ENCODE measurements at regions not wholly inside any gene's neighbourhood (a gene's known extent, or its start where the extent isn't known, plus 50 kb on each side); places are given as distances from the start of the nearest gene placed in this dataset.

- no peak overlapping the region for H3K27ac Mint-ChIP-seq
- DNase-seq (no peak), ATAC-seq (replicated peaks) (no peak)
- no peaks in the 10 kb centered on the region for H3K36me3 Mint-ChIP-seq
- no peaks in the 10 kb centered on the region for H3K9me3 Mint-ChIP-seq
- no peaks in the 10 kb centered on the region for H3K4me1 Mint-ChIP-seq
- H3K27me3 Mint-ChIP-seq, result peaks cover 3 to 5% of the 10 kb centered on the region in 2 donors
- H3K4me3 Mint-ChIP-seq, result no peak overlapping the region
Observed at GRCh38 chr20:52622081-52622480, 350.1 kb upstream of the TSHZ2 start.

- Mint-ChIP-seq H3K4me1 (no peaks in the 10 kb centered on the region), H3K27me3 (peaks cover 4 to 10% of the 10 kb centered on the region in 2 donors), H3K36me3 (no peaks in the 10 kb centered on the region), H3K27ac (no peak overlapping the region), H3K4me3 (no peak overlapping the region), H3K9me3 (no peaks in the 10 kb centered on the region)
- DNase-seq, result no peak
- no peak for ATAC-seq (replicated peaks)
Observed at GRCh38 chr20:52621401-52621800, 350.8 kb upstream of the TSHZ2 start.

- DNase-seq, result no peak
- Mint-ChIP-seq H3K9me3 (no peaks in the 10 kb centered on the region), H3K4me3 (no peak overlapping the region), H3K36me3 (no peaks in the 10 kb centered on the region), H3K4me1 (no peaks in the 10 kb centered on the region), H3K27ac (no peak overlapping the region), H3K27me3 (peaks cover 13 to 16% of the 10 kb centered on the region in 2 donors)
- no peak for ATAC-seq (replicated peaks)
Observed at GRCh38 chr20:52619671-52620070, 352.5 kb upstream of the TSHZ2 start.

- no peak overlapping the region for H3K4me3 Mint-ChIP-seq
- no peaks in the 10 kb centered on the region for H3K4me1 Mint-ChIP-seq
- no peak for ATAC-seq (replicated peaks)
- no peaks in the 10 kb centered on the region for H3K36me3 Mint-ChIP-seq
- no peaks in the 10 kb centered on the region for H3K9me3 Mint-ChIP-seq
- no peak for DNase-seq
- H3K27ac Mint-ChIP-seq, result no peak overlapping the region
- H3K27me3 Mint-ChIP-seq, result peaks cover 13 to 16% of the 10 kb centered on the region in 2 donors
Observed at GRCh38 chr20:52619101-52619500, 353.1 kb upstream of the TSHZ2 start.

- no peak overlapping the region for H3K4me3 Mint-ChIP-seq
- DNase-seq, result no peak
- H3K9me3 Mint-ChIP-seq, result peaks cover 0 to 3% of the 10 kb centered on the region in 2 donors
- H3K36me3 Mint-ChIP-seq, result no peaks in the 10 kb centered on the region
- ATAC-seq (replicated peaks), result no peak
- H3K27me3 Mint-ChIP-seq, result peaks cover 13 to 14% of the 10 kb centered on the region in 2 donors
- no peak overlapping the region for H3K27ac Mint-ChIP-seq
- no peaks in the 10 kb centered on the region for H3K4me1 Mint-ChIP-seq
Observed at GRCh38 chr20:52616629-52617028, 355.5 kb upstream of the TSHZ2 start.

GRCh38 chr20:52614051-52614863 is 357.9 kb upstream of the TSHZ2 start:
- no peaks in the 10 kb centered on the region for H3K4me1 Mint-ChIP-seq
- H3K36me3 Mint-ChIP-seq, result no peaks in the 10 kb centered on the region
- peaks cover 4 to 14% of the 10 kb centered on the region in 2 donors for H3K9me3 Mint-ChIP-seq
- H3K27ac Mint-ChIP-seq, result no peak overlapping the region
- H3K4me3 Mint-ChIP-seq, result no peak overlapping the region
- no peak for ATAC-seq (replicated peaks)
- H3K27me3 Mint-ChIP-seq, result peaks cover 11 to 14% of the 10 kb centered on the region in 2 donors
- no peak for DNase-seq

GRCh38 chr20:52612046-52612632 is 360.0 kb upstream of the TSHZ2 start:
- H3K4me3 Mint-ChIP-seq, result no peak overlapping the region
- ATAC-seq (replicated peaks) (no peak), DNase-seq (no peak)
- H3K9me3 Mint-ChIP-seq, result peaks cover 4 to 14% of the 10 kb centered on the region in 2 donors
- H3K36me3 Mint-ChIP-seq, result no peaks in the 10 kb centered on the region
- no peaks in the 10 kb centered on the region for H3K4me1 Mint-ChIP-seq
- H3K27me3 Mint-ChIP-seq, result peaks cover 11 to 14% of the 10 kb centered on the region in 2 donors
- H3K27ac Mint-ChIP-seq, result no peak overlapping the region

- Mint-ChIP-seq H3K36me3 (no peaks in the 10 kb centered on the region), H3K27ac (no peak overlapping the region), H3K4me1 (no peaks in the 10 kb centered on the region), H3K27me3 (peaks cover 0 to 10% of the 10 kb centered on the region in 2 donors), H3K9me3 (peaks cover 4 to 14% of the 10 kb centered on the region in 2 donors), H3K4me3 (no peak overlapping the region)
- ATAC-seq (replicated peaks), result no peak
- no peak for DNase-seq
Observed at GRCh38 chr20:52610749-52611148, 361.4 kb upstream of the TSHZ2 start.

- ATAC-seq (replicated peaks) (no peak), DNase-seq (no peak)
- Mint-ChIP-seq H3K36me3 (no peaks in the 10 kb centered on the region), H3K27ac (no peak overlapping the region), H3K27me3 (peaks cover 1 to 4% of the 10 kb centered on the region in 2 donors), H3K4me3 (no peak overlapping the region), H3K9me3 (peaks cover 4 to 8% of the 10 kb centered on the region in 2 donors), H3K4me1 (no peaks in the 10 kb centered on the region)
Observed at GRCh38 chr20:52601295-52601971, 370.7 kb upstream of the TSHZ2 start.

- no peak for DNase-seq
- H3K4me3 Mint-ChIP-seq, result no peak overlapping the region
- no peak overlapping the region for H3K27ac Mint-ChIP-seq
- no peak for ATAC-seq (replicated peaks)
- no peaks in the 10 kb centered on the region for H3K36me3 Mint-ChIP-seq
- peaks cover 0 to 3% of the 10 kb centered on the region in 2 donors for H3K9me3 Mint-ChIP-seq
- peaks cover 0 to 4% of the 10 kb centered on the region in 2 donors for H3K27me3 Mint-ChIP-seq
- no peaks in the 10 kb centered on the region for H3K4me1 Mint-ChIP-seq
Observed at GRCh38 chr20:52596256-52596655, 375.9 kb upstream of the TSHZ2 start.

- Mint-ChIP-seq H3K4me3 (no peak overlapping the region), H3K36me3 (no peaks in the 10 kb centered on the region), H3K9me3 (peaks cover 0 to 2% of the 10 kb centered on the region in 2 donors), H3K4me1 (no peaks in the 10 kb centered on the region), H3K27ac (no peak overlapping the region), H3K27me3 (peaks cover 0 to 4% of the 10 kb centered on the region in 2 donors)
- ATAC-seq (replicated peaks) (no peak), DNase-seq (no peak)
Observed at GRCh38 chr20:52595518-52595917, 376.6 kb upstream of the TSHZ2 start.

GRCh38 chr20:52593654-52594053 is 378.5 kb upstream of the TSHZ2 start:
- Mint-ChIP-seq H3K27me3 (peaks cover 0 to 4% of the 10 kb centered on the region in 2 donors), H3K36me3 (no peaks in the 10 kb centered on the region), H3K9me3 (no peaks in the 10 kb centered on the region), H3K4me3 (no peak overlapping the region), H3K27ac (no peak overlapping the region), H3K4me1 (no peaks in the 10 kb centered on the region)
- DNase-seq, result no peak
- ATAC-seq (replicated peaks), result no peak

- no peak overlapping the region for H3K27ac Mint-ChIP-seq
- DNase-seq (no peak), ATAC-seq (replicated peaks) (no peak)
- H3K27me3 Mint-ChIP-seq, result no peaks in the 10 kb centered on the region
- H3K9me3 Mint-ChIP-seq, result peaks cover 0 to 2% of the 10 kb centered on the region in 2 donors
- no peaks in the 10 kb centered on the region for H3K36me3 Mint-ChIP-seq
- no peak overlapping the region for H3K4me3 Mint-ChIP-seq
- no peaks in the 10 kb centered on the region for H3K4me1 Mint-ChIP-seq
Observed at GRCh38 chr20:52592567-52592966, 379.6 kb upstream of the TSHZ2 start.

- H3K36me3 Mint-ChIP-seq, result no peaks in the 10 kb centered on the region
- DNase-seq (no peak), ATAC-seq (replicated peaks) (no peak)
- H3K4me3 Mint-ChIP-seq, result no peak overlapping the region
- H3K4me1 Mint-ChIP-seq, result no peaks in the 10 kb centered on the region
- peaks cover 1 to 3% of the 10 kb centered on the region in 2 donors for H3K9me3 Mint-ChIP-seq
- H3K27ac Mint-ChIP-seq, result no peak overlapping the region
- H3K27me3 Mint-ChIP-seq, result no peaks in the 10 kb centered on the region
Observed at GRCh38 chr20:52590100-52590499, 382.1 kb upstream of the TSHZ2 start.
